Aorta (tissue), 5 donors: ENCODE measurements at regions not wholly inside any gene's neighbourhood (a gene's known extent, or its start where the extent isn't known, plus 50 kb on each side); places are given as distances from the start of the nearest gene placed in this dataset.

ENCODE experiments used
- ATAC-seq: fragments of 200-7000 bp; cut with Tn5 transposase; one replicate; pipeline ENCODE4 v1.9.1; 2022; ENCODE audit warnings: moderate library complexity; ENCODE audit not compliant: low FRiP score
- DNase-seq, 2 donors: peaks; one replicate each; pipeline ENCODE4 v3.0.0-alpha.2; 2020
- H3K27ac ChIP-seq, 2 donors: one replicate each; pipeline ENCODE4 v1.5.1; 2013; ENCODE audit warnings: low read length in 2 of 2, mild to moderate bottlenecking in 2 of 2, moderate library complexity in 2 of 2, control low read depth in 1 of 2, inconsistent platforms in 1 of 2, low read depth in 1 of 2
- H3K27me3 ChIP-seq, 2 donors: one replicate each; pipeline ENCODE4 v1.6.1; 2013; ENCODE audit warnings: control low read depth in 1 of 2, low read length in 1 of 2, mild to moderate bottlenecking in 1 of 2, moderate library complexity in 1 of 2; ENCODE audit not compliant: insufficient read depth in 2 of 2, control insufficient read depth in 1 of 2
- H3K36me3 ChIP-seq, 2 donors: one replicate each; pipeline ENCODE4 v1.6.1; 2013; ENCODE audit warnings: control low read depth in 1 of 2, low read length in 1 of 2, mild to moderate bottlenecking in 1 of 2; ENCODE audit not compliant: insufficient read depth in 2 of 2, control insufficient read depth in 1 of 2
- H3K4me1 ChIP-seq, 2 donors: one replicate each; pipeline ENCODE4 v1.6.1; 2013; ENCODE audit warnings: low read length in 2 of 2, control low read depth in 1 of 2, mild to moderate bottlenecking in 1 of 2, moderate library complexity in 1 of 2; ENCODE audit not compliant: insufficient read depth in 2 of 2, control insufficient read depth in 1 of 2
- H3K4me3 ChIP-seq, 2 donors: one replicate each; pipeline ENCODE4 v1.5.1; 2013; ENCODE audit warnings: low read length in 2 of 2, control low read depth in 1 of 2, mild to moderate bottlenecking in 1 of 2
- H3K9me3 ChIP-seq: one replicate; pipeline ENCODE4 v1.6.1; 2013; ENCODE audit warnings: mild to moderate bottlenecking, low read length; ENCODE audit not compliant: control insufficient read depth
- WGBS, 2 donors: extraction: QIAGEN DNeasy Blood & Tissue Kit; methylation state at CpG; one replicate each; pipeline ENCODE4 v1.1.7; 2013; 5-methylcytosine and 5-hydroxymethylcytosine counted together
- intact Hi-C, 2 donors: fragments of 100-400 bp; cut with DNase I; formaldehyde crosslinking; loops; one replicate each; pipeline versions ENCODE4 v1.14.2 to v1.15.0; 2022
- donor health status: healthy with polysubstance abuse.
- donor health status: Bipolar disorder and iron deficiency.
- donor health status: DM: no; HTN: no; CAD: no.
- donor health status: DM: no; HTN: no; CAD: no.
- donor health status: DM: yes; HTN: yes; CAD: no.

DNA sequence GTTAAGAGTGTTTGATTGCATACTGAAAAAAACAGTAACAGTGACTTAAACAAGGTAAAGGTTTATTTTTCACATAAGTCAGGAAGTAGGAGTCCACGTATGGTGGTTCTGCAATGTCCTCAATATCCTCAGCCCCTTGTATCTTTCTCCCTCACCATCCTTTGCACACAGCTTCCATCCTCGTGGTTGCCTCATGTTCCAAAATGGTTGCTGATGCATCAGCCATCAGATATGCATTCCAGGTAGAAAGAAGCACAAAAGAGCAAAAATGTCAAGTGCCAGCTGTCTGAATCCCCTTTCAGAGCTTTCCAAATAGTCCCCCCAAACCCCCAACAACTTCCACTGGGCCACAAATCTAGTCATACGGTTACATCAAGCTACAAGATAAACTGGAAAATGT, 138.1 kb downstream of the SYF2 start:
- Histone ChIP-seq H3K4me3 (no peak overlapping the region), H3K27me3 (peaks cover 0 to 2% of the 10 kb centered on the region in 2 donors), H3K27ac (no peak overlapping the region), H3K36me3 (no peaks in the 10 kb centered on the region), H3K9me3 (peaks cover 2% of the 10 kb centered on the region), H3K4me1 (no peaks in the 10 kb centered on the region)
- DNase-seq = no peak
- 90 to 92% methylated on average over 3 of the region's 3 CpGs for WGBS, 2 donors
- ATAC-seq = no peak
- intact Hi-C loops = no loop called here

DNA sequence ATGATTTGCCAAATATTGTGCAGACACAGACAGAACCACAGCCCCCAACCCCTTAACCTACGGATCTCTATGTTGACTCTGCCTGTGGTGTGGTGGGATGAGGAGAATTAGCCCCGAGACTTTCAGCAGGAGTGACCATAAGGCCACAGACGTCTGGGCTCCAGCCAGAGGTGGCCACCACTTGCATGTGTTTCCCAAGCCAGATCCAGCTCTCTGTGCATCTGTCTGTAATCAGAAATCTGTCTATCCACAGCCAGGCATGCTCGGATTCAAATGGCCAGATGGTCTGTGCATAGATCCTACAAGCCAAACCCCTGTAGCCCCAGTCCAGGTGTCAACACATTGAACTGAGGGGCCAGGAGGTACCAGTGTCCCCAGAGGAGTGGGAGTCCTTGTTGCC, 140.6 kb downstream of the SYF2 start:
- peaks cover 0 to 2% of the 10 kb centered on the region in 2 donors for H3K27me3 ChIP-seq
- 77 to 82% methylated on average over 4 of the region's 4 CpGs for WGBS, 2 donors

GRCh38 chr1:25090707-25091422, 141.4 kb downstream of the SYF2 start:
- H3K4me3 ChIP-seq = no peak overlapping the region
- H3K36me3 ChIP-seq = no peaks in the 10 kb centered on the region
- intact Hi-C loops = no loop called here
- no peak overlapping the region for H3K27ac ChIP-seq
- no peaks in the 10 kb centered on the region for H3K4me1 ChIP-seq
- 85 to 87% methylated on average over 13 of the region's 13 CpGs for WGBS, 2 donors
- DNase-seq (no peak), ATAC-seq (no peak)
- peaks cover 0 to 2% of the 10 kb centered on the region in 2 donors for H3K27me3 ChIP-seq
- peaks cover 2% of the 10 kb centered on the region for H3K9me3 ChIP-seq

More for the DNA sequence above, 140.6 kb downstream of the SYF2 start:
- Histone ChIP-seq H3K9me3 (peaks cover 2% of the 10 kb centered on the region), H3K4me3 (no peak overlapping the region), H3K4me1 (no peaks in the 10 kb centered on the region), H3K27ac (no peak overlapping the region), H3K36me3 (no peaks in the 10 kb centered on the region)
- no peak for DNase-seq
- ATAC-seq = no peak
- intact Hi-C loops = no loop called here

DNA sequence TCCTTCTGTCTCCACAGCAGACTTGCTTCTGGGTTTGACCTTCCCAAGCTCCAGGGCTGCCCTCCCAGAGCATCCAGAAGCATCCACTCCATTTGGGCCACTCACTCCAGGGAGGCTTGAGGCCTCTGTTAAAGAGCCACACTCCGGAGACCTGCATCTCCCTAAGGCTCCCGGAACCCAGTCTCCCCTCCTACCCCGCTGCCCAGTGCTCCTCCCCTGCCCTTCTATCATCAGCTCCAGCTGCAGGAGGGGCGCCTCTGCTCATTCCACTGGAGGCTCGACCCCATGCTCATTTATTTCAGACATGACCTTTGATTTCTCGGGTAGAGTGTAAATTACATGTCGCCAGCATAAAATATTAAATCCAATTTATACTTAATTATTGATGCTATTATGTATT, 142.5 kb downstream of the SYF2 start:
- peaks cover 0 to 2% of the 10 kb centered on the region in 2 donors for H3K27me3 ChIP-seq
- WGBS, 2 donors = 69 to 80% methylated on average over 7 of the region's 7 CpGs
- intact Hi-C loops = no loop called here

DNA sequence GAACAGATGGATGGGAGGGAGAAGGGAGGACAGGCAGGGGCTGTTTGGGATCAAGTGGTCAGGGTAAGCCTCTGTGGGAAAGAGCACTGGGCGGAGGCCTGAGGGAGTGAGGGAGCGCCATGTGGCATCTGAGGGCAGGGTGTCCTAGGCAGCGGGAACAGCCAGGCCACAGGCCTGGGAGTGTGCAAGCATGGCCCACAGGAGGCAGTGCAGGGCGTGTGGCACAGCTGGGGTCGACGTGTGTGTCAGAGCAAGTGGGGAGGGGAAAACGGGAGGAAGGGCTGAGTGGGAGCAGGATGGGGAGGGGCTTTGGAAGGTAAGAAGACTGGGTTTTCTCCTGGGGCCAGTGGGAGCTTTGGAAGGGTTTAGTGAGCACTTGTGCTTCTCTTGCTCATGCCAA, 143.4 kb downstream of the SYF2 start:
- no peak overlapping the region for H3K27ac ChIP-seq
- no peaks in the 10 kb centered on the region for H3K36me3 ChIP-seq
- H3K27me3 ChIP-seq = no peaks in the 10 kb centered on the region
- ATAC-seq (no peak), DNase-seq (no peak)
- no peaks in the 10 kb centered on the region for H3K9me3 ChIP-seq
- H3K4me3 ChIP-seq = no peak overlapping the region
- intact Hi-C loops = no loop called here
- no peaks in the 10 kb centered on the region for H3K4me1 ChIP-seq
- WGBS, 2 donors = 78 to 79% methylated on average over 7 of the region's 7 CpGs

More for the DNA sequence above, 142.5 kb downstream of the SYF2 start:
- DNase-seq (no peak), ATAC-seq (no peak)
- Histone ChIP-seq H3K36me3 (no peaks in the 10 kb centered on the region), H3K4me1 (no peaks in the 10 kb centered on the region), H3K4me3 (no peak overlapping the region), H3K27ac (no peak overlapping the region), H3K9me3 (peaks cover 2% of the 10 kb centered on the region)

DNA sequence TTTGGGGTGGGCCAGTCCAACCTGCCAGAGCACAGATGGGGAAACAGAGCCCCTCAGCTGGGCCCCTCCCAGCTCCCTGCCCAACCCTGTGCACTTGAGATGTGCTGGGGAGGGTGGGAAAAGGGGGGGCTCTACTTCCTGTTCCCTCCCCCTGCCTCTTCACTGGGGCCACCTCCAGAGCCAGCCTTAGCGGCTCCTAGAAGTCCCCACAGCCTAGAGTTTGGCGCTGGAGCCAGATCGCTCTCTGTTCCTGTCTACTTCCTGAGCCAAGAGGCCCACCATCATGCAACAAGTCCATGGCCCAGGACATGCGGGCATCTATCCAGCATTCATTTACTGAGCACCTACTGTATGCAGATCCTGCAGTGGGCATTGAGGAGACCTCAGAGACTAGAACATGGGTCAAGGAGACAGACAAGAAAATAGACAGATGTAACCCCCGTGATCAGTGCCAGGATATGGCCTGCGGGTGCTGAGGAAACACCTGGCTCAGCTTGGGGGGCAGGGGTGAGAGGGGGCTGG, 144.1 kb downstream of the SYF2 start:
- DNase-seq = no peak
- Histone ChIP-seq H3K9me3 (no peaks in the 10 kb centered on the region), H3K4me3 (no peak overlapping the region), H3K4me1 (no peaks in the 10 kb centered on the region), H3K27ac (no peak overlapping the region), H3K27me3 (no peaks in the 10 kb centered on the region), H3K36me3 (no peaks in the 10 kb centered on the region)
- WGBS, 2 donors = 89 to 96% methylated on average over 6 of the region's 6 CpGs
- intact Hi-C loops = no loop called here
- no peak for ATAC-seq

DNA sequence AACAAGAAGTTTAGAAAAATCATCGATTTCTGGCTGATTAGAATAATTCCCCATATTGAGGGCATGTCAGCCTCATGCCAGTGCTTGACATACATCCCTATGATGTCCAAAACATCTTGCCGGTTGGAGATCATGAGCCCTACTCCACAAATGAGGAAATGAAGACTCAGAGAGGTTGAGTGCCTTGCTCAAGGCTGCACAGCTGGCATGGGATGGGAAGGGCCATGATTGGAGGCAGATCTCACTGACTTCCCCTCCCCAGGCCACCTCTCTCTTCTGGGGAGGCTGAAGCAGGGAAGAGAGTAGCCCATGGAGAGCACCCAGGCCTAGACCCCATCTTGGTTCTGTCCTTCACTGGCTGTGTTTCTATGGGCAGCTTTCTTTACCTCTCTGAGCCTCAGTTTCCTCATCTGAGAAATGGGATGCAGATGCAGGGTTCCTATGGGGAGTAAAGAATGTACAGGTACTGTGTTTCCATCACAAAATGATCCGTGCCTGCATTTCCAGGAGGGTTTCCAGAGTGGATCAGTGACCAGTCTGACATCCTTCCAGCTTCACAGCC, 145.7 kb downstream of the SYF2 start:
- ATAC-seq (no peak), DNase-seq (no peak)
- no peak overlapping the region for H3K4me3 ChIP-seq
- intact Hi-C loops = no loop called here
- H3K9me3 ChIP-seq = no peaks in the 10 kb centered on the region
- no peak overlapping the region for H3K27ac ChIP-seq
- no peaks in the 10 kb centered on the region for H3K27me3 ChIP-seq
- no peaks in the 10 kb centered on the region for H3K36me3 ChIP-seq
- 77 to 78% methylated on average over 3 of the region's 3 CpGs for WGBS, 2 donors
- H3K4me1 ChIP-seq = no peaks in the 10 kb centered on the region

- 29 to 35% methylated on average over 1 of the region's 1 CpG for WGBS, 2 donors
- Histone ChIP-seq H3K4me1 (no peaks in the 10 kb centered on the region), H3K4me3 (no peak overlapping the region), H3K27me3 (no peaks in the 10 kb centered on the region), H3K36me3 (no peaks in the 10 kb centered on the region), H3K9me3 (no peaks in the 10 kb centered on the region), H3K27ac (no peak overlapping the region)
- no peak for ATAC-seq
- no peak for DNase-seq
- intact Hi-C loops = no loop called here
Measured at GRCh38 chr1:25084407-25084806, 147.9 kb downstream of the SYF2 start.
